GM23338 (cell line): ENCODE measurements at regions not wholly inside any gene's neighbourhood (a gene's known extent, or its start where the extent isn't known, plus 50 kb on each side); places are given as distances from the start of the nearest gene placed in this dataset.

Source experiments
- ATAC-seq: fragments of 200-7000 bp; cut with Tn5 transposase; 3 replicates; pipeline ENCODE4 v1.9.1; 2020
- DNase-seq: peaks from one replicate; pipeline ENCODE4 v3.0.0-alpha.2; 2015; ENCODE audit warnings: low spot score
- H2AFZ ChIP-seq: fragments of 200-600 bp; sonication (generic); 2 replicates; pipeline ENCODE4 v1.8.0; 2016; ENCODE audit warnings: antibody characterized with exemption, mild to moderate bottlenecking, moderate library complexity
- H3F3A ChIP-seq: fragments of 200-600 bp; sonication (generic); replicated peaks from 2 replicates; pipeline ENCODE4 v1.8.0; 2017; ENCODE audit warnings: antibody characterized with exemption, mixed run types, low read depth
- H3K27ac ChIP-seq: fragments of 200-600 bp; sonication (generic); 2 replicates; pipeline ENCODE4 v1.6.1; 2016; ENCODE audit warnings: low read depth
- H3K27me3 ChIP-seq: fragments of 200-600 bp; sonication (generic); 2 replicates; pipeline ENCODE4 v1.8.0; 2016; ENCODE audit warnings: mild to moderate bottlenecking, mixed run types, moderate library complexity; ENCODE audit not compliant: insufficient read depth
- H3K36me3 ChIP-seq: fragments of 200-600 bp; sonication (generic); 2 replicates; pipeline ENCODE4 v1.8.0; 2016; ENCODE audit warnings: mild to moderate bottlenecking; ENCODE audit not compliant: insufficient read depth
- H3K4me1 ChIP-seq: fragments of 200-600 bp; sonication (generic); 2 replicates; pipeline ENCODE4 v1.8.0; 2016; ENCODE audit warnings: mild to moderate bottlenecking, moderate library complexity; ENCODE audit not compliant: insufficient read depth
- H3K4me2 ChIP-seq: fragments of 200-600 bp; sonication (generic); 2 replicates; pipeline ENCODE4 v1.7.1; 2017; ENCODE audit warnings: mixed run types
- H3K4me3 ChIP-seq: fragments of 200-600 bp; sonication (generic); 2 replicates; pipeline ENCODE4 v1.6.1; 2016; ENCODE audit warnings: mixed run types
- H3K79me2 ChIP-seq: fragments of 200-600 bp; sonication (generic); replicated peaks from 2 replicates; pipeline ENCODE4 v1.8.0; 2017; ENCODE audit warnings: mild to moderate bottlenecking; ENCODE audit not compliant: insufficient read depth
- H3K9me2 ChIP-seq: fragments of 200-600 bp; sonication (generic); 2 replicates; pipeline ENCODE4 v1.8.0; 2017; ENCODE audit not compliant: insufficient read depth
- H4K20me1 ChIP-seq: fragments of 200-600 bp; sonication (generic); replicated peaks from 2 replicates; pipeline ENCODE4 v1.8.0; 2017; ENCODE audit warnings: mild to moderate bottlenecking; ENCODE audit not compliant: insufficient read depth
- H3K27ac Mint-ChIP-seq: 2 replicates; pipeline ENCODE4 v1.8.0; 2020; ENCODE audit warnings: inconsistent platforms, mild to moderate bottlenecking, moderate library complexity, mixed read lengths
- H3K27me3 Mint-ChIP-seq: 3 replicates; pipeline ENCODE4 v1.8.0; 2022; ENCODE audit warnings: low read depth, mild to moderate bottlenecking, moderate library complexity, mixed read lengths, inconsistent platforms; ENCODE audit not compliant: insufficient read depth, poor library complexity
- H3K36me3 Mint-ChIP-seq: 3 replicates; pipeline ENCODE4 v1.8.0; 2021; ENCODE audit warnings: low read depth, mild to moderate bottlenecking, inconsistent platforms, moderate library complexity, mixed read lengths
- H3K4me1 Mint-ChIP-seq: 3 replicates; pipeline ENCODE4 v1.8.0; 2020; ENCODE audit warnings: mild to moderate bottlenecking, inconsistent platforms, mixed read lengths
- H3K4me3 Mint-ChIP-seq: 3 replicates; pipeline ENCODE4 v1.8.0; 2021; ENCODE audit warnings: moderate library complexity, mild to moderate bottlenecking, inconsistent platforms, mixed read lengths
- H3K9me3 Mint-ChIP-seq: 3 replicates; pipeline ENCODE4 v1.8.0; 2020; ENCODE audit warnings: moderate library complexity, mild to moderate bottlenecking, inconsistent platforms, mixed read lengths
- ETS1 ChIP-seq: IDR thresholded peaks from 2 replicates; pipeline ENCODE4 v1.6.1; 2016; ENCODE audit warnings: antibody characterized with exemption
- ZNF114 ChIP-seq: fragments of 250-450 bp; sonication (Bioruptor Pico); IDR thresholded peaks from 2 replicates; pipeline ENCODE4 v1.5.0; 2020; ENCODE audit warnings: mild to moderate bottlenecking, moderate library complexity
- ZNF331 ChIP-seq: fragments of 250-450 bp; sonication (Bioruptor Pico); IDR thresholded peaks from 2 replicates; pipeline ENCODE4 v1.5.0; 2020; ENCODE audit warnings: low read depth, mild to moderate bottlenecking, moderate library complexity
- TF ChIP-seq, protein P1 (sequence below): fragments of 250-450 bp; sonication (Bioruptor Pico); IDR thresholded peaks from 2 replicates; pipeline ENCODE4 v1.5.0; 2020; ENCODE audit warnings: mild to moderate bottlenecking, moderate library complexity
- TF ChIP-seq, protein P2 (sequence below): IDR thresholded peaks from one replicate; pipeline ENCODE4 v1.6.1; 2018; ENCODE audit warnings: antibody characterized with exemption; ENCODE audit not compliant: unreplicated experiment

GRCh38 chr6:25156123-25156522 lies 123.1 kb upstream of the CARMIL1 start (continued):
- TF ChIP-seq, protein P1, sequence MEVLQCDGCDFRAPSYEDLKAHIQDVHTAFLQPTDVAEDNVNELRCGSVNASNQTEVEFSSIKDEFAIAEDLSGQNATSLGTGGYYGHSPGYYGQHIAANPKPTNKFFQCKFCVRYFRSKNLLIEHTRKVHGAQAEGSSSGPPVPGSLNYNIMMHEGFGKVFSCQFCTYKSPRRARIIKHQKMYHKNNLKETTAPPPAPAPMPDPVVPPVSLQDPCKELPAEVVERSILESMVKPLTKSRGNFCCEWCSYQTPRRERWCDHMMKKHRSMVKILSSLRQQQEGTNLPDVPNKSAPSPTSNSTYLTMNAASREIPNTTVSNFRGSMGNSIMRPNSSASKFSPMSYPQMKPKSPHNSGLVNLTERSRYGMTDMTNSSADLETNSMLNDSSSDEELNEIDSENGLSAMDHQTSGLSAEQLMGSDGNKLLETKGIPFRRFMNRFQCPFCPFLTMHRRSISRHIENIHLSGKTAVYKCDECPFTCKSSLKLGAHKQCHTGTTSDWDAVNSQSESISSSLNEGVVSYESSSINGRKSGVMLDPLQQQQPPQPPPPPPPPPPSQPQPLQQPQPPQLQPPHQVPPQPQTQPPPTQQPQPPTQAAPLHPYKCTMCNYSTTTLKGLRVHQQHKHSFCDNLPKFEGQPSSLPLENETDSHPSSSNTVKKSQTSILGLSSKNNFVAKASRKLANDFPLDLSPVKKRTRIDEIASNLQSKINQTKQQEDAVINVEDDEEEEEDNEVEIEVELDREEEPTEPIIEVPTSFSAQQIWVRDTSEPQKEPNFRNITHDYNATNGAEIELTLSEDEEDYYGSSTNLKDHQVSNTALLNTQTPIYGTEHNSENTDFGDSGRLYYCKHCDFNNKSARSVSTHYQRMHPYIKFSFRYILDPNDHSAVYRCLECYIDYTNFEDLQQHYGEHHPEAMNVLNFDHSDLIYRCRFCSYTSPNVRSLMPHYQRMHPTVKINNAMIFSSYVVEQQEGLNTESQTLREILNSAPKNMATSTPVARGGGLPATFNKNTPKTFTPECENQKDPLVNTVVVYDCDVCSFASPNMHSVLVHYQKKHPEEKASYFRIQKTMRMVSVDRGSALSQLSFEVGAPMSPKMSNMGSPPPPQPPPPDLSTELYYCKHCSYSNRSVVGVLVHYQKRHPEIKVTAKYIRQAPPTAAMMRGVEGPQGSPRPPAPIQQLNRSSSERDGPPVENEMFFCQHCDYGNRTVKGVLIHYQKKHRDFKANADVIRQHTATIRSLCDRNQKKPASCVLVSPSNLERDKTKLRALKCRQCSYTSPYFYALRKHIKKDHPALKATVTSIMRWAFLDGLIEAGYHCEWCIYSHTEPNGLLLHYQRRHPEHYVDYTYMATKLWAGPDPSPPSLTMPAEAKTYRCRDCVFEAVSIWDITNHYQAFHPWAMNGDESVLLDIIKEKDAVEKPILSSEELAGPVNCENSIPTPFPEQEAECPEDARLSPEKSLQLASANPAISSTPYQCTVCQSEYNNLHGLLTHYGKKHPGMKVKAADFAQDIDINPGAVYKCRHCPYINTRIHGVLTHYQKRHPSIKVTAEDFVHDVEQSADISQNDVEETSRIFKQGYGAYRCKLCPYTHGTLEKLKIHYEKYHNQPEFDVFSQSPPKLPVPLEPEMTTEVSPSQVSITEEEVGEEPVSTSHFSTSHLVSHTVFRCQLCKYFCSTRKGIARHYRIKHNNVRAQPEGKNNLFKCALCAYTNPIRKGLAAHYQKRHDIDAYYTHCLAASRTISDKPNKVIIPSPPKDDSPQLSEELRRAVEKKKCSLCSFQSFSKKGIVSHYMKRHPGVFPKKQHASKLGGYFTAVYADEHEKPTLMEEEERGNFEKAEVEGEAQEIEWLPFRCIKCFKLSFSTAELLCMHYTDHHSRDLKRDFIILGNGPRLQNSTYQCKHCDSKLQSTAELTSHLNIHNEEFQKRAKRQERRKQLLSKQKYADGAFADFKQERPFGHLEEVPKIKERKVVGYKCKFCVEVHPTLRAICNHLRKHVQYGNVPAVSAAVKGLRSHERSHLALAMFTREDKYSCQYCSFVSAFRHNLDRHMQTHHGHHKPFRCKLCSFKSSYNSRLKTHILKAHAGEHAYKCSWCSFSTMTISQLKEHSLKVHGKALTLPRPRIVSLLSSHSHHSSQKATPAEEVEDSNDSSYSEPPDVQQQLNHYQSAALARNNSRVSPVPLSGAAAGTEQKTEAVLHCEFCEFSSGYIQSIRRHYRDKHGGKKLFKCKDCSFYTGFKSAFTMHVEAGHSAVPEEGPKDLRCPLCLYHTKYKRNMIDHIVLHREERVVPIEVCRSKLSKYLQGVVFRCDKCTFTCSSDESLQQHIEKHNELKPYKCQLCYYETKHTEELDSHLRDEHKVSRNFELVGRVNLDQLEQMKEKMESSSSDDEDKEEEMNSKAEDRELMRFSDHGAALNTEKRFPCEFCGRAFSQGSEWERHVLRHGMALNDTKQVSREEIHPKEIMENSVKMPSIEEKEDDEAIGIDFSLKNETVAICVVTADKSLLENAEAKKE (CRISPR knock-in tag): no peak
- no peak for TF ChIP-seq ZNF114

GRCh38 chr6:25157183-25157582 lies 122.0 kb upstream of the CARMIL1 start:
- Histone ChIP-seq H3K79me2 (no peaks in the 10 kb centered on the region), H3K4me2 (no peak overlapping the region), H3K27me3 (no peaks in the 10 kb centered on the region), H3K4me1 (no peaks in the 10 kb centered on the region), H3K9me2 (peaks cover 7% of the 10 kb centered on the region; the same call in 1 of the 2 replicates), H3F3A (no peaks in the 10 kb centered on the region), H4K20me1 (no peaks in the 10 kb centered on the region), H3K27ac (no peak overlapping the region), H3K36me3 (peaks cover 8% of the 10 kb centered on the region), H2AFZ (no peak overlapping the region), H3K4me3 (no peak overlapping the region)
- Mint-ChIP-seq H3K9me3 (peaks cover 40% of the 10 kb centered on the region), H3K27me3 (peaks cover 8% of the 10 kb centered on the region), H3K36me3 (peaks cover 18% of the 10 kb centered on the region), H3K4me3 (no peak overlapping the region), H3K27ac (no peak overlapping the region), H3K4me1 (peaks cover 3% of the 10 kb centered on the region; the same call in 2 of the 3 replicates)
- no peak for DNase-seq
- no peak for TF ChIP-seq ETS1
- no peak for TF ChIP-seq ZNF331 (CRISPR knock-in tag)
- TF ChIP-seq, protein P2, sequence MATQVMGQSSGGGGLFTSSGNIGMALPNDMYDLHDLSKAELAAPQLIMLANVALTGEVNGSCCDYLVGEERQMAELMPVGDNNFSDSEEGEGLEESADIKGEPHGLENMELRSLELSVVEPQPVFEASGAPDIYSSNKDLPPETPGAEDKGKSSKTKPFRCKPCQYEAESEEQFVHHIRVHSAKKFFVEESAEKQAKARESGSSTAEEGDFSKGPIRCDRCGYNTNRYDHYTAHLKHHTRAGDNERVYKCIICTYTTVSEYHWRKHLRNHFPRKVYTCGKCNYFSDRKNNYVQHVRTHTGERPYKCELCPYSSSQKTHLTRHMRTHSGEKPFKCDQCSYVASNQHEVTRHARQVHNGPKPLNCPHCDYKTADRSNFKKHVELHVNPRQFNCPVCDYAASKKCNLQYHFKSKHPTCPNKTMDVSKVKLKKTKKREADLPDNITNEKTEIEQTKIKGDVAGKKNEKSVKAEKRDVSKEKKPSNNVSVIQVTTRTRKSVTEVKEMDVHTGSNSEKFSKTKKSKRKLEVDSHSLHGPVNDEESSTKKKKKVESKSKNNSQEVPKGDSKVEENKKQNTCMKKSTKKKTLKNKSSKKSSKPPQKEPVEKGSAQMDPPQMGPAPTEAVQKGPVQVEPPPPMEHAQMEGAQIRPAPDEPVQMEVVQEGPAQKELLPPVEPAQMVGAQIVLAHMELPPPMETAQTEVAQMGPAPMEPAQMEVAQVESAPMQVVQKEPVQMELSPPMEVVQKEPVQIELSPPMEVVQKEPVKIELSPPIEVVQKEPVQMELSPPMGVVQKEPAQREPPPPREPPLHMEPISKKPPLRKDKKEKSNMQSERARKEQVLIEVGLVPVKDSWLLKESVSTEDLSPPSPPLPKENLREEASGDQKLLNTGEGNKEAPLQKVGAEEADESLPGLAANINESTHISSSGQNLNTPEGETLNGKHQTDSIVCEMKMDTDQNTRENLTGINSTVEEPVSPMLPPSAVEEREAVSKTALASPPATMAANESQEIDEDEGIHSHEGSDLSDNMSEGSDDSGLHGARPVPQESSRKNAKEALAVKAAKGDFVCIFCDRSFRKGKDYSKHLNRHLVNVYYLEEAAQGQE: no peak
- no peak for TF ChIP-seq ZNF114
- ATAC-seq: no peak
